HG03175 (cell line): ENCODE measurements at regions not wholly inside any gene's neighbourhood (a gene's known extent, or its start where the extent isn't known, plus 50 kb on each side); places are given as distances from the start of the nearest gene placed in this dataset.
"Not testable (repeated sequence)": the region's sequence is repeated elsewhere in the genome, so short reads cannot be mapped to it uniquely, and the experiment has no call there.

Experiments used
- ATAC-seq: cut with Tn5 transposase; IDR thresholded peaks from one replicate; pipeline ENCODE4 v1.9.1; 2021; ENCODE audit warnings: mild to moderate bottlenecking, moderate library complexity; ENCODE audit not compliant: unreplicated experiment

DNA sequence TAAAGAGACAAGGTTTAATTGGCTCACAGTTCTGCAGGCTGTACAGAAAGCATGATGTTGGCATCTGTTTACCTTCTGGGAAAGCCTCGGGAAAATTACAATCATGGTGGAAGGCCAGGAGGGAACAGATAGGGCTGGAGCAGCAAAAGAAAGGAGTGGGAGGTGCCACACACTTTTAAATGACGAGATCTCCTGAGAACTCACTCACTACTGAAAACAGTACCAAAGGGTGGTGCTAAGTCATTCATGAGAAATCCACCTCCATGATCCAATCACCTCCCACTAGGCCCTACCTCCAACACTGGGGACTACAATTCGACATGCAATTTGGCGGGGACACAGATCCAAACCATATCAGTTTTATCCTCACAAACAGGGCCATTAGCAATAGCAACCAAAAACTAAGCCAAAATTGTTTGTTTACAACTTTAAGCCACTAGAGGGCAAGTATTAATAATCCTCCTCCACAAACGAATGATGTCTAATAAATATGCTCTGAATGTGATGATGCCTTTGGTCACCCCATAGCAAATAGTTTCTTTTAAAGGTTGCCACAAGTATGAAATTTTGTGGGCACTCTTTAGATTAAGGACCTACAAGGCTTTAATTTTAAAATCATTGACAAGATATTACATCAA is 129.2 kb upstream of the NRBF2 start:
- ATAC-seq = no peak

DNA sequence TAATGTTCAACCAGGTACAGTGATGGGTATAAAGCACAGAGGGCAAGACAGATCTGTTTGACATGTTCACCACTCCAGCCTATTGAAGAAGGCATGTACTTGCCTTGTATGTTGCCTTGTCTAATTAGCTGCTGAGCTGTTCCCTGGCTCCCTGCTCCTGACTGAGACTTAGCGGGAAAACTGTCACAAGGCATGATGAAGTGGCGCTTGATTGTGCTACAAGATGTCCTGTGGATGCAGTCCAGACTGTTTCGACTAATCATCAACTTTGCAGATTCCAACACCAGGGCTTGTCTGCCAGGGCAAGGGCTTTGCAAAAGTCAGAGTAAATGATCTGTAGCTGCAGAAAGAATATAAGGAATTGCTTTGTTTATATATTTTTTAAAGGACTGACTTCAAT is 136.2 kb upstream of the NRBF2 start:
- ATAC-seq = no peak

DNA sequence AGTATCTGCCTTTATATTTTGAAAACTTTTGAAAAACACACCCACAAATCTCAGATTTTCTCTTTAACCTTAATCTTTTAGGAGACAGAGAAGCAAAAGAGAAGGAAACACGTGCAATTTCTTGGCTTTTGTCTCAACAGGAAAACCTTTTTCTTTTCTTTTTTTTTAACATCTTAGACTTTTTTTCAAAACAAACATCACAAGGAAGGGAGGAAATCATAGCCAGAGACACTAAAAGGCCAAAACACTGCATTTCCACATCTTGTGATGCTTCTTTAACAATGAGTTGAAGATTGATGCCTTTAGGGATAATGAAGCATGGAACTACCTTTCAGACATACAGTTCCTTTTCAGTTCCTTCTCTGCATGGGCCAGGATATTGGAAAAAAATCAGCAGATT is 136.6 kb upstream of the NRBF2 start:
- no peak for ATAC-seq

DNA sequence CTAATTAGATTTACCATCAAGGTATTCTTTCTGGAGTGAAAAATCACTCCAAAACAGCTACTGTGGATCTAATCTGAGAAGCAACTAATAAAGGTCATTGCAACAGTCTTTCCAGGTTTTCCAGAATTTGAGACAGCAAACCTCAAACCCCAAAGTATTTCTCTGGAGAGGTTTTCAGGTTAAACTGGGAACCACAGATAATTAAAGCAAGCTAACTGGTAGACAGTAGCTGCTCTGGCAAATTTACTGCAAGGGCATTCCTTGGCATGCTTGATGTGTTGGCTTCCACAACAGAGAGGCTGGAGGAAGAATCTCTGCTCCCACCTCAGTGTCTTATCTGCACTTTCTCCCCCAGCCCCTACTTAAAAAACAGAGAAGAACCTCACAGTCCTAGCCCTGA is 140.0 kb upstream of the NRBF2 start:
- ATAC-seq = no peak

DNA sequence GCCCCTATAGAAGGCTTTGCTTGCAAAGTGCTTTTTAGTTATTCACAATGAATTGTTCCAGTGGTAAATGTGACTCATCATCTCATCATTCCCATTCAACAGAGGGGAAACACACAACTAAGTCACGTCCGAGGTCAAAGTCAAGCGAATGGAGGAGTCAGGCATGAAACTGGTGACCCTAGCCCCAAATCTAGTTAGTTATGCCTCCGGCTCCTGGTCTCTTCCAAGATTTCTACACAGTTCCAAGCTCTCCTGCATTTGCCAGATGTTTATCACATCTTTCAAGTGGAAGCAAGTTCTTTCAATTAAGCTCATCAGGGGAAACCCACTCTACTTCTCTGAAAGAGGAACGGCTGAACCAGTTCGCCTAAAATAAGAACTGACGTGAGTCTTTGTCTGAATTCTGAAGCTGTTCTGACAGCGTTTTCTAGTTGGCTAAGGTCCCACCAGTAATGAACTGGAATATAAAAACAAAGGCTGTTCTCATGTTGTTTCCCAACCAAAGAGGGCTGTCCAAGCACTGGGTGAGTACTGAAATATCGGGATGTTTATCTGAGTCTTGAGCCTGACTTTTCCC is 140.9 kb upstream of the NRBF2 start:
- no peak for ATAC-seq

DNA sequence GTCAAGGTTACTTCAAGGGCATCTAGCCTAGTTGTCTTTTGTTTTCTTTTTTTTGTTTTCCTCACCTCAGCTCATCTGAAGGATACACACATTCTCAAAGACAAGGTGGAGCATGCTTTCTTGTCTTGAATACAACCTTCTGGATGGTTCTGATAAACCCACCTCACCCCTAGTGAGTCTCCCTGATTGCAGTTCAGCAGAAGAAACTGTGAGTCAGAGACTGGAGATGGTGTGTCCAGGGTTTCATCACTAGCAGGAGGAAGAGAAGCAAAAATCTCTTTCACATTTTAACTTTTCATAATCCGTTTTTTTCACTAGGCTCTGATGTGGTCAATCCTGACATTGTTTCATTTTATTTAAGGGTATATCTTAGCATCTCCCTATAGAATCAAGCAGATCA is 143.0 kb upstream of the NRBF2 start:
- no peak for ATAC-seq

DNA sequence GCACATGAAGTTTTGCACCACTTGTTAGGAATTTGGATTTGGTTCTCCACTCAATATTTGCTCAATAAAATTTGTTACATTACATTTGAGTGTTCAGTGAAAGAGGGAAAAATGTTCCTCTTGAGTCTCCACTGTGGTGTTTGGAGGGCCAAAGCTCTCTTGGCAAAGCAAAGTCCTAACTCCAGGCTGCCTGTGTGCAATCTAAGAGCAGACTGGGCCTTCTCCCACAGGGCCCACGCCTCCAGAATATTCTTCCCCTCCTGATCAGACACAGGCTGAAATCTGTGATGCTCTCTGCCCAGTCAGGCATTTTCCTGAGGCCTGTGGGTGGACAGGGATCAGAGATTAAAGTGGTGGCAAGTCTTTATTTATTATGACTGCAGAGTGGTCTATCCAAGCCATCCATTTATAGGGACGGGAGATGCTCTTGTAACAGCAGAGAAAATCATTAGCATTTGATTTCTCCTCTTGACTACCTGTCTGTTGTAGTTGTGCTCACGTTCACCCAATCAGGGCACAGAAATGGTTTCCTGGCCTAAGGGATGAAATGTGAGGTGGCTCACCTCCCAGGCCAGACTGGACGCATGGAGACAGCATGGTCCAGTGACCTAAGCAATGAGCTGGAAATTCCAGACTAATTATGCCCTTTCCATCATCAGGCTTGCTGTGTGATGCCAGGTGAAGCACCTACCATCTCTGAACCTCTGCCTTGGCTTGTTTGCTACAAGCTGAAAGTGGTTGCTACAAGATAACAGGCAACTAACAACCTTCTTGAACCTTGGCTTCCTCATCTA is 147.1 kb upstream of the NRBF2 start:
- ATAC-seq = no peak

DNA sequence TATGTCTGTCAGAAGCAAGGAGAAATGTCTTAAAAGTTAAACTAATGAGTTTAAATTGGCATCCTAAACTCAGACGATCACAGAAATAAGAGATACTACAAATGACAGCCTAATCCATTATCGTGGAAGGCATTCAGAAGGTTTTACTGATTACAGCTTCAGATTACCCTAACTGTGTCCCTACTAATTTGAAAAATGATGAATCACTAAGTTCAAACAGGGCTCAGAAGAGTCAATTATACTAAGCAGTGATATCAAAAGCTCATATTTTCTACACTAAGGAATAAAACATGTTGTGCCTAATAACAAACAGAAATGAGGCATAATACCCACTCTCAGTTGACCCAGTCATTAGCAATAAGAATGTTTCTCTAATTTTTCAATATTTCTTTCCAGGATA is 152.0 kb upstream of the NRBF2 start:
- no peak for ATAC-seq

DNA sequence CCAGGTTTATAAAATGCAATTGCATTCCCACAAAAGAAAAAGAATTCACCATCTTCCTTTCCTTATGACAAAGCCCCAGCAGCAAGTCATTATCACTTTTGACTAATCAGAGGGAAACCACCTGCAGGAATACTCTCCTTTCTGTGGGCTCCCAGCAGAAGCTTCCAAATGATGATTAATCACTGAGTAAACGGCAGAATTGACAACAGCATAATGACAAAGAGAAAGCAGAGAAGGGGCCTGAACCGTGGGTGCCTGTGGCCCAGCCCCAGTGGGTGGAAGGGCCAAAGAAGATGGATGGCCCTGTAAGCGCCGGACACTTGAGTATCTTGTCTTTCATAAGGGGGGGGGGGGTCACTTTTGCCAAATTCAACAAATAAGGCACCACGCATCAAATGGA is 152.4 kb upstream of the NRBF2 start:
- no peak for ATAC-seq

DNA sequence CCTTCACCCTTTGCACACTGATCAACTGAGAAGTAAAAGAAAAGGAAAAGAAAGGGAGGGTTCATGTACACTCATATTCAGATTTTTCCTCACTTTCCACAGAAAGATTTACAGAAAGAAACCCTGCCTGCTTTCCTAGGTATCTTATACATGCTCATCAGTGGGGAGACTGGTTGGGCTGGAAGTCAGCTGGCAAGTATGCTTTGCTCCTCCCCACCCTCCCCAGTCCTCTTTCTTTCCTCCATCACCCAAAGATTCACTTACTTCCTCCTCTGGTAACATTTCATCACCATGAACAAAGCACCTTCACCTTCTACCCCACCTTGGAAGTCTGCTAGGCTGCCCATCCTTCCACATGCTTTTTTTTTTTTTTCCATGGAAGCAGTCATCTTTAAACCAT is 153.2 kb upstream of the NRBF2 start:
- ATAC-seq = no peak

DNA sequence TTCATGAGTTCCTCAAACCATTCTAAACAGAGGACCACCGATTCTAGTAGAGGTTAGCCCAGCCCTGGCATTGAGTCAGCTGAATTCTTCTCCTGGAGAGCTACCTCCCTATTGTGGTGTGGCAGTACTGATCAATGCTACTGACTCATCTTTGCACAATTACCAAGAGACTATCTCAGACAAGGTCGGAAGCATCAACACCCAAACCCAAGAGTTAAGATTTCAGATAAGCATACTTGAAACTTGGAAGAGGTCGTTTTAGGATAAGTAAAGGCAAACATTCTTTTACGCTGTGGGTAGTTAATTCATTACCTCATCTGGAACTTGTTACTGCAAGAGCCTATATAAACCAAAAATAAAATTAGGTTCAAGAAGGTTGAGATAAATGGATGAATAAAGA is 154.6 kb upstream of the NRBF2 start:
- no peak for ATAC-seq

GRCh38 chr10:62974795-62975194 is 158.3 kb upstream of the NRBF2 start:
- not testable (repeated sequence) for ATAC-seq

GRCh38 chr10:62972103-62972502 is 155.9 kb upstream of the EGR2 start:
- ATAC-seq = no peak

- ATAC-seq = no peak
These were observed 147.9 kb upstream of the EGR2 start for GRCh38 chr10:62964026-62964425.

GRCh38 chr10:62961951-62962523 is 145.9 kb upstream of the EGR2 start:
- no peak for ATAC-seq

DNA sequence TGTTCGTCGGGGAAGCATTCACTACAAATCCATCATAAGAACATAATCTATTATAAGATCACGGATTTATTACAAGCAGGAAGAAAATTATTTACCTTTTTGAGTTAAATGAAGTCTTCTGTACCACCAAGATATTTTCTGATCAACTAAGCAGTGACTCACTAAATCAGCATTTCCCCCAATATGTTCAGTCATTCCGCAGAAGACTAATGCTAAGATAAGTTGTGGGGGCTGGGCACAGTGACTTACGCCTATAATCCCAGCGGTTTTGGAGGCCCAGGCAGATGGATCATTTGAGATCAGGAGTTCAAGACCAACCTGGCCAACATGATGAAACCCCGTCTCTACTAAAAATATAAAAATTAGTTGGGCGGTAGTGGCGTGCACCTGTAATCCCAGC is 144.2 kb upstream of the EGR2 start:
- ATAC-seq = no peak

- no peak for ATAC-seq
These were observed 143.4 kb upstream of the EGR2 start for GRCh38 chr10:62959553-62959952.

DNA sequence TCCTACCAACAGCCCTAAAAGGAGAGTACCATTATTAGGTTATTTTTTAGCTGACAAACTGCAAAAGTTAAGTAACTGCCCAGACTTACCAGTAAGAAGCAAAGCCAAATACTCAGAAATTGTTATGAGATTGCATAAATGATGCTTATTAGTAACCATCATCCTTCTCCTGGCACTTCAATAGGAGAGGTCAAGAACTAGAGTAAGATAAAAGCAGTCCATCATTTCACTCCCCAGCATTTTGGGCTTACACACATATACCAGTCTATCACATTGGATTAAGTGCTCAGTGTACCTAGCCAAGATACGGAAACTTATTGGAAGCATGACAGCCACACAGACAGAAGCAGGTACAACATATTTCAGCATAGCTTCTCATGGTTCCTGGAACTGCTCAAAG is 142.8 kb upstream of the EGR2 start:
- no peak for ATAC-seq

DNA sequence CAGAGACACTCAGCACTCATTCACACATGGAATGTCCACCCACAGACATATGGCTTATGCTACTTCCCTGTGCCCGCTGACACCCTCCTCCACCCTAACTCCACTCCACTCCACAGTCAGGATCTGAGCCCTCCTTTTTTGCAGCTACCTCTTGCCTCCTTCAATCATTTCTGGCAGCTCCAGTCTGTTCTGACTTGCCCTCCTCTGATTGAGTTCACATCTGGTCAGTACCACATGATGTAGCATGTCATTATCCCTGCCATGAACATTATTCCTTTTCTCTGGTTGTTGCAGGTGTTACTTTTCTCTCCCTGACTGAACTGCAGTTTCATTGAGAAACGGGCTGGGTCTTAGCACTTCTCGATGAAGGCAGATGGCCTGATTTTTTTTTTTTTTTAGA is 130.1 kb upstream of the EGR2 start:
- no peak for ATAC-seq

DNA sequence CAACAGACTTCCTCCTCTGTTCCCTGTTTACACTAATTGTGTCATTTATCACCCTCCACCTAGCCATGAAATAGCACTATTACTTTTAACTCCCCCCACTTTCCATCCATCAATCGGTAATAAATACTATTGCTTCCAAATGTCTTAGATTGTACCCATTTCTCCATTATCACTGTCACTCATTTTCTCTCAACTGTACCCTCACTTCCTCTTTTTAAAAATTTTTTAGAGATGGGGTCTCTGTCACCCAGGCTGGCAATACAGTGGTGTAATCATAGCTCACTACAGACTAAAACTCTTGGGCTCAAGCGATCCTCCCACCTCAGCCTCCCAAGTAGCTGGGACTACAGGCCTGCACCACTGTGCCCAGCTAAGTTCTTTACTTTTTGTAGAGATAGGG is 123.5 kb upstream of the EGR2 start:
- no peak for ATAC-seq

GRCh38 chr10:62938672-62939071 is 122.5 kb upstream of the EGR2 start:
- ATAC-seq = no peak

DNA sequence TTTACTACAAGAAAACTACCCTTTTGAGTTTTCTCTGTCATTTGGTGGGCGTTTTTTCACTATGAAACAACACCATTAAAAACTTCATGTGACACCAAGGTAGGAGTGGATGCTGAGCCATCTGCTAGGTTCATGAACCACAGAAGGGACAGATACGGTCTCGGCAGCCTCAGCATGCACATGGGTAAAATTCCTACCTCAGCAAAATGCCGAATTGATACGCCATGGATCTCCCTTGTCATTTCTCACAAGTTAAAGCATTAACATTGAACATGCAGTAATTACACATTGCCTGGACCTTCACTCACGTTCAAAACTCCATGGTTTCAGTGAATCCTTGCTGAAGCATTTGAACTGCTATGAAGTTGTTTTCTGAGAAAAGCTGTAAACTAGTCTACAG is 121.5 kb upstream of the EGR2 start:
- no peak for ATAC-seq
